ENCODE measurements at regions not wholly inside any gene's neighbourhood (a gene's known extent, or its start where the extent isn't known, plus 50 kb on each side); places are given as distances from the start of the nearest gene placed in this dataset.

DNA sequence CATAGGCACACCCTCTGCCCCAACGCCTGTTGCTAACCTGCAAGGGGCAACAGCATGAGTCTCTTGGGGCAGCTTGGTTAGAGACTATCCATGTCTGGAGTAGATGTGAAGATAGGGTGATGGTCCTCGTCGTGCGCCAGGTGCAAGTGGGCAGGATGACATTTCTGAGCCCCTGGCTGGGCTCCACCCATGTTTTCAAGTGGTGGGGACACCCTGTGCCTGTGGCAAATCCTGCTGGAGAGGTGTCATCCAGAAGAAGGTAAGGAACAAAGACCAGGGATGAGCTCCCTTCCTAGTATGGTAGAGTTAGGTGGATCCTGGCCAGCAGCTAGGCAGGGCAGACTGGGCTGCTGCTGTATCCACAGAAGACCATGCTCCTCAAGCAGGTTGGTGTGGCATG, 152.6 kb downstream of the ABHD5 start:
- Histone ChIP-seq H3K4me1 (ENCODE audit: control insufficient read depth, insufficient read depth, low read length) (no peaks in the 10 kb centered on the region), H2AK5ac (ENCODE audit: low read depth, low read length) (no peak overlapping the region), H3K9me1 (ENCODE audit: insufficient read depth, low read length) (no peaks in the 10 kb centered on the region), H3K27me3 (ENCODE audit: control insufficient read depth, insufficient read depth, low read length) (peaks cover 3% of the 10 kb centered on the region), H3K4me2 (ENCODE audit: low read depth, low read length) (no peak overlapping the region), H3K9me3 (ENCODE audit: control insufficient read depth, insufficient read depth, low read length) (peaks cover 4% of the 10 kb centered on the region; the same call in 1 of the 2 replicates), H3K9ac (ENCODE audit: low read depth, low read length) (no peak overlapping the region), H3K79me1 (ENCODE audit: low read depth in 1 of 2, low read length in 2 of 2) (no peaks in the 10 kb centered on the region), H3K18ac (ENCODE audit: low read depth, low read length) (no peak overlapping the region), H2AFZ (replicated peaks; ENCODE audit: low read length, poor library complexity) (peak overlapping the region; percentile 51), H2BK120ac (ENCODE audit: low read depth, low read length) (no peak overlapping the region), H2BK20ac (ENCODE audit: low read depth, low read length) (no peak overlapping the region), H3K14ac (replicated peaks; ENCODE audit: low read depth, low read length) (no peak overlapping the region), H4K91ac (ENCODE audit: insufficient read depth, low read depth, low read length) (no peak overlapping the region), H4K8ac (ENCODE audit: low read depth in 2 of 2, low read length in 2 of 2) (no peak overlapping the region), H4K5ac (ENCODE audit: low read depth, low read length) (no peak overlapping the region), H3K27ac (ENCODE audit: insufficient read depth, low read length) (no peak overlapping the region), H2BK5ac (ENCODE audit: low read depth, low read length, poor library complexity, severe bottlenecking) (no peak overlapping the region), H2BK15ac (ENCODE audit: low read depth, low read length) (no peak overlapping the region), H3K4ac (ENCODE audit: low read depth, low read length) (no peak overlapping the region), H2AK9ac (replicated peaks; ENCODE audit: low read depth, low read length, poor library complexity) (peak overlapping the region; percentile 85), H3K36me3 (ENCODE audit: control insufficient read depth, insufficient read depth, low read length) (no peaks in the 10 kb centered on the region), H3K4me3 (ENCODE audit: insufficient read depth, low read depth, low read length) (no peak overlapping the region), H3K56ac (ENCODE audit: extremely low read depth, insufficient read depth, low read length) (no peak overlapping the region), H3K23ac (ENCODE audit: low read depth, low read length) (no peak overlapping the region), H4K20me1 (ENCODE audit: insufficient read depth, low read length) (no peaks in the 10 kb centered on the region)
- intact Hi-C loops (cut with micrococcal nuclease) = no loop called here
- POLR2A ChIA-PET (ENCODE audit: unreplicated experiment) = no interaction called here
- BruUV-seq (replicated peaks) = no TSS peak
- ATAC-seq (ENCODE audit: low read depth) = no peak
- no CpG with 5 or more reads among the region's 4 CpGs for WGBS, 2 experiments (ENCODE audit: extremely low coverage in 2 of 2, insufficient read length in 1 of 2)
- dilution Hi-C loops (cut with HindIII; ENCODE audit: low sequenced_read_pairs, unreplicated experiment) = no loop called here
- CTCF ChIA-PET = interaction anchor here (0.6 to 1.4 kb wide), 2 partner anchors 12 to 35 kb away, joined by 3 to 4 read pairs; no protein-coding TSS in a partner anchor
- TF ChIP-seq MAFK (IDR thresholded peaks at IDR 0.05; ENCODE audit: low read depth, low read length) = no peak
- TF ChIP-seq, protein P1, sequence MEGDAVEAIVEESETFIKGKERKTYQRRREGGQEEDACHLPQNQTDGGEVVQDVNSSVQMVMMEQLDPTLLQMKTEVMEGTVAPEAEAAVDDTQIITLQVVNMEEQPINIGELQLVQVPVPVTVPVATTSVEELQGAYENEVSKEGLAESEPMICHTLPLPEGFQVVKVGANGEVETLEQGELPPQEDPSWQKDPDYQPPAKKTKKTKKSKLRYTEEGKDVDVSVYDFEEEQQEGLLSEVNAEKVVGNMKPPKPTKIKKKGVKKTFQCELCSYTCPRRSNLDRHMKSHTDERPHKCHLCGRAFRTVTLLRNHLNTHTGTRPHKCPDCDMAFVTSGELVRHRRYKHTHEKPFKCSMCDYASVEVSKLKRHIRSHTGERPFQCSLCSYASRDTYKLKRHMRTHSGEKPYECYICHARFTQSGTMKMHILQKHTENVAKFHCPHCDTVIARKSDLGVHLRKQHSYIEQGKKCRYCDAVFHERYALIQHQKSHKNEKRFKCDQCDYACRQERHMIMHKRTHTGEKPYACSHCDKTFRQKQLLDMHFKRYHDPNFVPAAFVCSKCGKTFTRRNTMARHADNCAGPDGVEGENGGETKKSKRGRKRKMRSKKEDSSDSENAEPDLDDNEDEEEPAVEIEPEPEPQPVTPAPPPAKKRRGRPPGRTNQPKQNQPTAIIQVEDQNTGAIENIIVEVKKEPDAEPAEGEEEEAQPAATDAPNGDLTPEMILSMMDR (conservative IDR thresholded peaks at IDR 0.05; ENCODE audit: low read depth, low read length) = no peak
- TF ChIP-seq BHLHE40 (IDR thresholded peaks at IDR 0.05; ENCODE audit: low read depth, low read length) = no peak
- TF ChIP-seq, protein P2, sequence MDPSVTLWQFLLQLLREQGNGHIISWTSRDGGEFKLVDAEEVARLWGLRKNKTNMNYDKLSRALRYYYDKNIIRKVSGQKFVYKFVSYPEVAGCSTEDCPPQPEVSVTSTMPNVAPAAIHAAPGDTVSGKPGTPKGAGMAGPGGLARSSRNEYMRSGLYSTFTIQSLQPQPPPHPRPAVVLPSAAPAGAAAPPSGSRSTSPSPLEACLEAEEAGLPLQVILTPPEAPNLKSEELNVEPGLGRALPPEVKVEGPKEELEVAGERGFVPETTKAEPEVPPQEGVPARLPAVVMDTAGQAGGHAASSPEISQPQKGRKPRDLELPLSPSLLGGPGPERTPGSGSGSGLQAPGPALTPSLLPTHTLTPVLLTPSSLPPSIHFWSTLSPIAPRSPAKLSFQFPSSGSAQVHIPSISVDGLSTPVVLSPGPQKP (IDR thresholded peaks at IDR 0.05; ENCODE audit: borderline replicate concordance, low read depth, low read length) = no peak
- TF ChIP-seq CEBPB (IDR thresholded peaks at IDR 0.05; ENCODE audit: low read depth, low read length) = no peak
- TF ChIP-seq FOS (IDR thresholded peaks at IDR 0.05; ENCODE audit: low read depth, low read length) = no peak
- no peak for TF ChIP-seq CHD1 (IDR thresholded peaks at IDR 0.05; ENCODE audit: low read depth, low read length)
- TF ChIP-seq POLR2A (IDR thresholded peaks at IDR 0.05; ENCODE audit: low read depth, low read length) = no peak
- TF ChIP-seq RCOR1 (IDR thresholded peaks at IDR 0.05; ENCODE audit: insufficient replicate concordance, low read length) = no peak
- in situ Hi-C loops (cut with MboI; ENCODE audit: low sequenced_read_pairs) = no loop called here
- DNase-seq = no peak

All from IMR-90 (cell line).